GM21526 (cell line): ENCODE measurements at regions not wholly inside any gene's neighbourhood (a gene's known extent, or its start where the extent isn't known, plus 50 kb on each side); places are given as distances from the start of the nearest gene placed in this dataset.
"Not testable (repeated sequence)": the region's sequence is repeated elsewhere in the genome, so short reads cannot be mapped to it uniquely, and the experiment has no call there.

Experiments
- ATAC-seq: cut with Tn5 transposase; IDR thresholded peaks from one replicate; pipeline ENCODE4 v1.9.1; 2021; ENCODE audit warnings: moderate library complexity; ENCODE audit not compliant: unreplicated experiment, low FRiP score

DNA sequence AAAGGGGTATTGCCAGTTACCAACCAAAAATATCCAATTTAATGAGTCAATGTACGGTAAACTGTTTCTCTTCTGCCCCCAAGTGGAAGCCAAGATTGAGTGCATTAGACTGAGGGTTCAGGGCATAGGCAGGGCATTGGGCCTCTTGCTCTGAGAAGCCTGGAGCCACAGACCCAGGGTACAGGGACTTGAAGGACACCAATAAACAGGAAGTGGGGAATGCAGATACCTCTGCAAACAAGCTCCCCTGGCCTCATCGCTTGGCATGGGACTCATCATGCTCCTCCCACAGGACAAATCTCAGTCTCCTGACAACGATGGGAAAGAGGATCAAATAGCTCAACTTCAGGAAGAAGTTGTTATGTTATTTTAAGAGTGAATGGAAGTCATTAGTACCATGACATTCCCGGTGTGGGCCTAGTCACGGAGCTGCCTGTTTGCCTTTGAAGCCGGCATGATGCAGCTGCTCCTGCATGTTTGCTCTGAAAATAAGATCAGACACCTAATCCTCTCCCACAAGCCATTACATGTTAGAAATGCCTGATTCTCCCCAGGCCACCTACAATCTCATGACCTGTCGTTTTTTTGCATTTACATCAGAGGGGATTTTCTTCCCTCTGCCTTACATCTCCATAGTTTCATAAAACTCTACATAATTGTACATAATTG lies 224.2 kb downstream of the RCHY1 start:
- peak; percentile 71 for ATAC-seq

DNA sequence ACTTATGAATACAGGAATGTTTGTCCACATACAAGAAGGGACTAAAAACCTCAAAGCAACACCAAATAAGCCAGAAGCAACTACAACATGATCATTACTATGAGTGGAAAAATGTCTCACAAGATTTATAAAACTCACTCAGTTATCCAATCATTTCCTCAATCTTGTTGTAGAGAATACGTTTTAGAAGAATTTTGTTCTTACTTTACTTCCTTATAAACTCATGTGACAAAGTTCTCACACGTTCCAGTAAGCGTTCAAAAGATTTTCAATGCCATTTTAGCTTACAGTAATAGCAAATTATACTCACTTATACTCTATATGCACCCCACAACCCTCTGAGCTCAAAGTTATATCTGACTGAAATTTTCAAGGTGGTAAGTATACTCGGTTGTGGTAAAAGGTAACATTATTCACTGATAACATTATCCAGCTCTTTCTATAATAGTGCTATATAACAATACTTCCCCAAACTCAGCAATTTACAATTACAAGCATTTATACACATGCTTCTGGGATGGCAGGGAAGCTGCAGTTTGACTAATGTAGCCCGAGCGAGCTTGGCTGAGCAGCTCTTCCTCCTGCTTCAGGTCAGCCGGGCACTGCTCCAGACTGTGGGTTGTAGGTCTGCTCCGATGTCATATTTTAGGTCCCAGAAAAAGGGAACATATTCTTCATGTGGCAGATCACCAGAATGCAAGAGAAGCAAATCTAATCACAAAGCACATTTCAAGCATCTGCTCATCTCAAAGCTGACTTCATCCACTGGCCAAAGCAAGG lies 226.3 kb downstream of the RCHY1 start:
- no peak for ATAC-seq

DNA sequence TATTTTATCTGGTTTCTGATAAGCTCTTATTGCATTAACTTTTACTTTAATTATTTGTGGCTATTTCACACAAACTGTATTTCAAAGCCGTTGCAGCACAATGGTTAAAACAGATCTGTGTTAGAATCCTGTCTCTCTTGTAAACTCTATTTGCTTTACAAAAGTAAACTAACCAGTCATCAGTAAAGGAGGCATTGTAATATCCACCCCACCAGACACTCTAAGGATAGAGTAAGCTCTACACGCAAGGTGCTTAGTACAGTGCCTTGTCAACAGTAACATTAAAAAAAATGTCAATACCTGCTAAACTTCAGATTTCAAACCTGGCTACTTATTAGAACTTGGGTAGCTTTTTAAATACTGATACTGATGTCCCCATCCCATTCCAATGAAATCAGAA lies 228.4 kb downstream of the RCHY1 start:
- ATAC-seq: no peak

DNA sequence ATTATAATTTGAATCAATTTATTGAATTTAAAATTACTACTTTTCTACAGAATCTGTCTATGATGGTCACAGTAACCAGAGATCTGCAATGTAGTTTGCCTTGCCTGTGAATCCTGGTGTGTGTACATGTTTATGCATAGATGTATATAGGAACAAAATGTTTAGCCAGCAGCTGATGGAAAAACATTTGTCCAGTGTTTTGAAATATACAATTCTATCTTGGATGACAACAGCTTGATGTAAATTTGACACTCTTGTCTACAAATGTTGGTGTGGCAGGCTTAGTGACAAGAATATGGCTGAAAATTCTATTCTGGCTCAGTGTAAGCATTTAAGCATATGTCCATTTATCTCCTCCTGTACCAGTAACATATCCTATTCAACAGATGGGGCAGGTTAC lies 229.4 kb downstream of the RCHY1 start:
- no peak for ATAC-seq

DNA sequence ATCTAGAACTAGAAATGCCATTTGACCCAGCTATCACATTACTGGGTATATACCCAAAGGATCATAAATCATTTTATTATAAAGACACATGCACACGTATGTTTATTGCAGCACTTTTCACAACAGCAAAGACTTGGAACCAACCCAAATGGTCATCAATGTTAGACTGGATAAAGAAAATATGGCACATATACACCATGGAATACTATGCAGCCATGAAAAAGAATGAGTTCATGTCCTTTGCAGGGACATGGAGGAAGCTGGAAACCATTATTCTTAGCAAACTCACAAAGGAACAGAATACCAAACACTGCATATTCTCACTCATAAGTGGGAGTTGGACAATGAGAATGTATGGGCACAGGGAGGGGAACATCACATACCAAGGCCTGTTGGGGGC lies 233.7 kb downstream of the RCHY1 start:
- ATAC-seq: not testable (repeated sequence)

DNA sequence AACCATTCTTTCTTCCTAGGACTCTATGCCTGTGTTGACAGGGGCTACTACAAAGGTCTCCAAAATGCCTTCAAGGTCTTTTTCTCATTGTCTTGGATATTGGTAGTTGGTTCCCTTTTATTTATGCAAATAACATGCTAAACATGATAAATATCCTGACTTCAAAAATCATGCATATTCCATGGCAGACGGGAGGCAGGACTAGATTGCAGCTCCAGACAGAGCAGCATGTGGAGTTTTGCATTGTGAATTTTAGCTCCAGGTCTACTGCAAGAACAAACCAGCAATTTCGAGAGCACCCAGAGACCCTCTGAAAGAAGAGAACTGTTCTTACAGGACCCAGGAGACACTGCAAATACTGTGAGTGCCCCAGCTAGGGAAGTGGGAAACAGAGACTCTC lies 254.9 kb downstream of the RCHY1 start:
- no peak for ATAC-seq

DNA sequence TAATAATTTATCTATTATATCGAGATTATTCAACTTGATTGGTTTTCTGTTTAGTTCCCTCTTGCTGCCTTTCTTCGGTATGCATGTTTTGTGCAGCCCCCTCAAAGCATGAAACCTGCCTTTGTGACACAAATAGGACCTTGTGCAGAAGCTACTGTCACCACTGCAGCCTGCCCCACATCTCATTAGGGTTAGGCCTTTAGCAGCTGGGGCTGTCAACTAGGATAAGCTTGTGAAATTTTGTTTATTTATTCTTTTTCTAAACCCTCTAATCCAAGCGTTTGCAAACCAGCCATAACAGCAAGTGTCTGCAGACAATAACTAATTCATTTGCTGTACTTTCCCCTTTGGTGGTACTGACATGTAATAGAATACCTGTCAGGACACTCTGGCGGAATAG lies 258.9 kb downstream of the RCHY1 start:
- ATAC-seq: no peak

DNA sequence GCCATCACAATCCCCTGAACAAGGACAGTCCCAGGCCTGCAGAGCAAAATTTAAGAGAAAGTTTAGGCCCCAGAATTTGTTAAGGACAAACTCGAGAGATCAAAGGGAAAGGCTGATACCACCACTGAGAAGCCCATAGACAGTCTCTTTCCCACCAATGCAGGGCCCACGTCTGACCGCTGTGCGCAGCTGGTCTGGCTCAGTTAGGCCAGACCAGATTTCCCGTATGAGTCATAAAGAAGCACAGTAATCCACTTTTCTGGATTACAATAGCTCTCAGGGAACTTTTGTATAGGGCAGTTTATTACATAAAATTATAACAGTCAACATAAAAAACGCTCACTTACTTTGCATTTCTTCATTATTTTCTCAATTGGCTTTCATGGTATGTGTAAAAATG lies 259.5 kb downstream of the RCHY1 start:
- ATAC-seq: no peak

DNA sequence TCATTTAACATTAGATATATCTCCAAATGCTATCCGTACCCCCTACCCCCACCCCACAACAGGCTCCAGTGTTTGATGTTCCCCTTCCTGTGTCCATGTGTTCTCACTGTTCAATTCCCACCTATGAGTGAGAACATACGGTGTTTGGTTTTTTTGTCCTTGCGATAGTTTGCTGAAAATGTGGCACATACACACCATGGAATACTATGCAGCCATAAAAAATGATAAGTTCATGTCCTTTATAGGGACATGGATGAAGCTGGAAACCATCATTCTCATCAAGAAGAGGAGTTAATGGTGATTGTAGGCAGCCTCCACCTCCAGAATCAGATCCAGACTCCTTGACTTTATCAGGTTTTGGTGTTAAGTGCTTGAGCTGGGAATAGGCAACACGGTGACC lies 261.1 kb downstream of the RCHY1 start:
- not testable (repeated sequence) for ATAC-seq

DNA sequence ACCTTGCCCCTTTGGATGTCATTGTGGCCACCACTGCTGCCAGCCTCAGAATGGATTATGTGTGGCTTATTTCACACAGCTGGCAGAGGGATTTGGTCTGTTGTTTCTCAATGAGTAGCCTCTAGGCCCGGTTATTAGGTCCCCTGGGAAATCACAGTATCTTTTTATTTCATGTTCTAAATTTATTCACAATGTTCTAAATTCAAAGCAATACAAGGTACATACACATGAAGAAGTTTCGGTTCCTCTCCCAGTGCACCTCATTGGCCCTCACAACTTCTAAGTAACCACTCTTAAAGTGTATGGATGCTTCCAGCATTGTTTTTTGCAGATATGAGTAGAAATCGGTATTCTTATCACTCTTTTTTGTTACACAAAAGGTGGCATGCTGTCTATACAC lies 262.7 kb downstream of the RCHY1 start:
- ATAC-seq: peak; percentile 89

DNA sequence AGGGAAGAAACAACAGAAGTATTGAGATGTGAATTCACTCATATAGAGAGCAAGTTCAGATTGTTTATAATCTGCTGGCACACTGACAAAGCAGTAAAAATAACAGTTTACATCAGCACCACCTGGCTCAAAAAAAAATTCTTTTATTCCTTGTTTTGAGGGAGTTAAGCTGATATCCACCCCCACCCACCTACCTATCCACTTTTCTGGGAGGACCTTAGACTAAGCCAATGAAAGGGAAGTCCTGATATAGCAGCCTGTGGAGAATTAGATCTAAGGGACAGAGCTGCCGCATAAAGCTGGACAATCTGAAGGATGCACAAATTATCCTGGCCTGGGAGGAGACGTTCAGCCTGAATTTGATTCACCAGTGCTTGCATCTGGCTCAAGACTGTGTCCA lies 264.5 kb downstream of the RCHY1 start:
- ATAC-seq: no peak

DNA sequence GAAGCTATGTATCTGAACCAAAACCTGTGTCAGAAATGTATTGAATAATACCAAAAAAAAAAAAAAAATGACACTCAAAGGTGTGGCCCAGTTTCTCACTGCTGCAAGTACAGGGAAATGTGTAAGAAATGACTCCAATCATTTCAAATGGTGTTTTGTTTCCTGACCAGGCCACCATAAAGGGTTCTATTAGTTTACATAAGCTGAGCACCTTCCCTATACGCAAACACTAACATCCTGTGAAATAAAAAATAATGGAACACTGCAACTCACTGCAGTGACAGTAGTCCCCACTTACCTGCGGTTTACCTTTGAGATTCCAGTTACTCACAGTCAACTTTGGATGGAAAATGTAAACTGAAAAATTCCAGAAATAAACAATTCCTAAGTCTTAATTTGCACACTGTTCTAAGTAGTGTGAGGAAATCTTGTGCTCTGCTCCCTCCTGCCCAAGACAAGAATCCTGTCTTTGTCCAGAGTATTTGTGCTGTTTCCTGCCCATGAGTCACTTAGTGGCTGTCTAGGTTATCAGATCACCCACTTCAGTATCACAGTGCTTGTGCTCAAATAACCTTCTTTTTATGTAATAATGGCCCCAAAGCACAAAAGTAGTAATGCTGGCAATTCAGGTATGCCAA lies 265.3 kb downstream of the RCHY1 start:
- no peak for ATAC-seq

DNA sequence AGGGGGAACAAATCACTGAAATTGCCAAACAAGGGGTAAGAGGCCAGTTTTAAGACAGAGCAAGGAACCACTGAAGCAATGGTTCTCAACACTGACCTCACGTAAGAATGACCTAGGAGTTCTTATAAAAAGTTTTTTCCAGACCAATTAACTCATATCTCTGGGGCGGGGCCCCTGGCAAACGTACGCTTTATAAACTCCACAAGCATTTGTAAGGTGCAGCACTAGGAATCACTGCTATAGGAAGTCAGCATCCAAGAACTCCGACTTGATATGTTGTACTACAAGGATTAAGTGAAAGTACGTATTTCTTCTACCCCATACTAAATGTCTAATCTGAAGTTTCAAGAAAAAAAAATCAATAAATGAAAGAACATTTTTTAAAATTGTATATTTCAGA lies 269.9 kb downstream of the RCHY1 start:
- no peak for ATAC-seq

DNA sequence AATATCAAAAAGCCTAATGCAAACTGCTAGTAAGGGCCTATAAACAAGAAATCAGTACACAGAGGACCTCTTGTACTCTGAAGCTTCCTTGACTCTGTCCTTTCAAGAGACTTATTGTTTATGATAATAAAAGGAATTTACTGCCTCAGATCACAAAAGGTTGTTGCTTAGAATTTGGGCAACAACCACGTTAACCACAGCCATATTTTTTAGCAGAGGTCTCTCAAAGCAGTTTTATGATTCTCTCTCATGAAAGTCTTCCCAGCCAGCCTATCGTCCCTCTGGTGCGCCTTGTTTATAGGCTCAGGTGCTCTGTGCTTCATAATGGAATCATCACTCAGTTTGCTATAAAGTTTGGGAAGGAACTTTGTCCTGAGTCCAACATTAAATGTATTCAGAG lies 270.6 kb downstream of the RCHY1 start:
- no peak for ATAC-seq

DNA sequence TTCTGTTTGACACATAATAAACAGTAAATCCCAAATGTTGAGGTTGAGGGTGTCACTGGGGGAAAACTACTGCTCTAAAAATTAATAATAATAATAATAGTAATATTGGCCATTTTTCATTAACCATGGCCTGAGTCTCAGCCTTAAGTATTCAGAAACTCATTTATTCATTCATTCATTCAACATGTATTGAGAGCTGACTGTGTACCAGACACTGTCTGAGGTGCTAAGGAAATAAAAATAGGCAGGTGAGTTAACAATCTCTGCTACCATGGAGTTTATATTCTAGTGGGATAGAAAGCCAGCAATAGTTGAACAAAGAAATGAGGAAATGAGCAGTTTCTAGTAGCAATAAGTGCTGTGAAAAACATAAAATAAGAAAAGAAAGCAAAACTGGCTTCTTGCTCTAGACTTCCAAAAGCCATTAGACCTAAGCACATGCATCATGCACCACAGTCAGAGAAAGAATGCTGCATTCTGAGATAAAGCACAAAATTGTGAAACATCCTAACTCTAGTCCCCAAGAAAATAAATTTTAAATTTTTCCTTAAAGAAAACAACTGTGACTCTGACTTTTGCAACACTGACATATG lies 278.7 kb downstream of the RCHY1 start:
- ATAC-seq: peak; percentile 99

DNA sequence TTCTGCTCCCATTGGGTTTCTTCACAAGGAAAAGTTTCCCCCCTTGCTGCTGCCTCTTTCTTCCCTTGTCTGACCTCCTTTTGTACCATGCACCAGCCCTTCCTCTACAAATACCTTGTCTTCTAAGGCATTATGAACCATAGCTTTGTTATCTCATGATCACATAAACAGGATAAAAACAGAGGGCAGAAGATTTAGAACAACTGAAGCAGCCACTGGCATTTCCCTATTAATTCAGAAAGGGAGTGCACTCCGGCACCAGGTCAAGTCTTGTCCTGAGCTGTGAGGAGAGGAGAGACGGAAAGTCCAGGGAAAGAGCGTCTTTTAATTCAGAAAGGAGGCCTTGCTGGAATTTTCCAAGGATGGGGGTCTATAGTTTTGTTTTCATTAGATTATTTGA lies 281.7 kb downstream of the RCHY1 start:
- ATAC-seq: no peak

DNA sequence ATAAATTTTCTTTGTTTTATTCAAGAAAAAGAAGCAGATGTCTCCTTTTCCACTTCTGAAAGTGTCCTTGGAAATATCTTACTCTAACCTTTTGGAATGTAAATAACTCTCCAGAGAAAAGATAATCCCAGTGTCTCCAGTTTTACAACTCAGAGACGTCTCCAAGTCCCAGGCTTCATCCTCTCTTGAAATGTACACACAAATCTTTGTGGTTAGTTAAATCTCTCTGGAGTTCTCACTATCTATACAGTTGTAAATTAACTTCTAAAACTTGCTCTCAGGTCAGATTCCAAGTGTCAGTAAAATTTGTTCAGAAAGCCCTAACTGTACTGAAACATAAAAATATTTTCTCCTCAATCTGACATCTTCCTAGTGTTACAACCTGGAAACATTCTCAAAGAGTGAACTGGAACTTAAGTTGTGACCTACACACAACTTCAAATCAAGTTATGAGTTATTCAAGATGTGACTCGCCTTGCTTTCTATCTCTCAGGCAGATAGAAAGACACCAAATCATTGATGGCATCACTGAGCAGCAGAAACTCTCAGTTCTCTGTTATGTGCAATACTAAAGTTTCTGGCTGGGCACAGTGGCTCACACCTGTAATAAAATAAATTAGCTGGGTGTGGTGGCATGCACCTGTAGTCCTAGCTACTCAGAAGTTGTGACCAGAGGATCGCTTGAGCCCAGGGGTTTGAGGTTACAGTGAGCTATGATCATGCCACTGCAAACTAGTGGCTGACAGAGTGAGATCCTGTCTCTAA lies 284.2 kb downstream of the RCHY1 start:
- ATAC-seq: peak; percentile 83

DNA sequence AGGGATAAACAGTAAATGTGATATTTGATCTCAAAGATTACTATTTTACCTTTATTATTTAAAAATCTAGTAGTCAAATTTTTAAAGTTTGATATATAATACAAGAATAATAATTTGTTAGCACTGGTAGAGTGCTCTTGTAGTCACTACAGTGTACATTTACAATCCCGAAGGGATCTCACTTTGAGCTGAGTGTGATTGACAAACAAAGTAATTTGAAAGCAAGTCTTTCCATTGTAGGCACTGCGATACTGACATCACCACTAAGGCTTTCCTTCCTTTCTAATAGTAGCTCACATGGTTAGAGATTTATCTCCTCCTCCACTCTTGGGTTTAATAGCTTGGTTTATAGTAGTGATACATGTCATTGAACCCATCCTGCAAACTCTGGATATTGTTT lies 280.6 kb downstream of the PARM1 start:
- no peak for ATAC-seq

DNA sequence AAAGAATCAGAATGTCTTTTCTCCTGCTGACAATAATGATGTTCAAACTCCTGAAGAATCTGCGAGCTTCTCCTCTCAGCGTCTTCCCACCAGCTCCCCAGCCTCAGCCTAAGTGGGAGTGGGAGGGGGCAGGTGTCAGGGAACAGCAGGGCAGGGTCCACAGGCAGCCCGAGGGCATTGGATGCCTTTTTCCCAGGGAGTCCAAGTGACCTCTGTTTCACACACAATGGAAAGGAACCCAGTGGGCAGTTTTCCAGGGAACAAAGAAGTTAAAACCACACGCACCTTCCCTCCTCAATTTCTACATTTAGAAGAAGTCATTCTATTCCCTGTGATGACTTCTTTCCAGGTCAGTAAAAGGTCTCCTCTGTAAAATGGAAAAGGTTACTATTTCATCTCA lies 278.5 kb downstream of the PARM1 start:
- no peak for ATAC-seq

DNA sequence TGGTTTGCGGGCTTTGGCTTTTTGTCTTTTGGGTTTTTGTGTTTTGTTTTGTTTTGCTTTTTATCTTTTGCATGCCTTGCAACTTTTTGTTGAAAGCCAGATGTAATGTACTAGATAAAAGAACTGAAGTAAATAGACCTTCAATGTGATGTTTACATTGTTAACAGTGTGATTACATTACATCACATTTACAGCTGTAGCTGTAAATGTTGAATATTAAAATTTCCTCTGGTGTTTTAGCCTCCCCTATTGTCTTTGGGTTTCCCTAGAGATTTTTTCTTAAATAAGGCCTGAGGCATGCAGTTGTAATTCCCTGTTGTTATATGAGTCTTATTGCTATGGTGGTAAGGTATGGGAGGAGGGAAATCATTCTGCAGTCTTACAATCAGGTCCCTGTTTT lies 275.0 kb downstream of the PARM1 start:
- ATAC-seq: no peak

DNA sequence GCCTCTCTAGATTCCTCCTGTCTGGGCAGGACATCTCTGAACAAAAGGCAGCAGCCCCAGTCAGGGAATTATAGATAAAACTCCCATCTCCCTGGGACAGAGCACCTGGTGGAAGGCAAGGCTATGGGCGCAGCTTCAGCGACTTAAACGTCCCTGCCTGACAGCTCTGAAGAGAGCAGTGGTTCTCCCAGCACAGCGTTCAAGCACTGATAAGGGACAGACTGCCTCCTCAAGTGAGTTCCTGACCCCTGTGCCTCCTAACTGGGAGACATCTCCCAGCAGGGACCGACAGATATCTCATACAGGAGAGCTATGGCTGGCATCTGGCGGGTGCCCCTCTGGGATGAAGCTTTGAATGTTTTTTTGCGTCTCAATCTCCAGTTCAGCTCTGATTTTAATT lies 262.2 kb downstream of the PARM1 start:
- no peak for ATAC-seq
